HuH-7.5 (cell line): ENCODE measurements at regions not wholly inside any gene's neighbourhood (a gene's known extent, or its start where the extent isn't known, plus 50 kb on each side); places are given as distances from the start of the nearest gene placed in this dataset.

Experiments used
- DNase-seq: peaks from one replicate; pipeline ENCODE4 v3.0.0; 2011; ENCODE audit warnings: low spot score

- DNase-seq: no peak
Measured at GRCh38 chr10:2981361-2981801, 86.0 kb upstream of the PFKP start.

- no peak for DNase-seq
Measured at GRCh38 chr10:2980791-2981360, 86.5 kb upstream of the PFKP start.

GRCh38 chr10:2980116-2980515, 87.2 kb upstream of the PFKP start:
- no peak for DNase-seq

GRCh38 chr10:2979306-2979705, 88.0 kb upstream of the PFKP start:
- no peak for DNase-seq

- DNase-seq: no peak
Measured at GRCh38 chr10:2978574-2979273, 88.6 kb upstream of the PFKP start.

- peak; percentile 24 for DNase-seq
Measured at GRCh38 chr10:2978111-2978510, 89.2 kb upstream of the PFKP start.

- no peak for DNase-seq
Measured at GRCh38 chr10:2974503-2975207, 92.7 kb upstream of the PFKP start.

GRCh38 chr10:2974083-2974482, 93.3 kb upstream of the PFKP start:
- DNase-seq: no peak

GRCh38 chr10:2972810-2973209, 94.5 kb upstream of the PFKP start:
- no peak for DNase-seq

GRCh38 chr10:2972216-2972615, 95.1 kb upstream of the PFKP start:
- no peak for DNase-seq

GRCh38 chr10:2970190-2970823, 97.0 kb upstream of the PFKP start:
- no peak for DNase-seq

- DNase-seq: no peak
Measured at GRCh38 chr10:2968401-2969058, 98.8 kb upstream of the PFKP start.

- no peak for DNase-seq
Measured at GRCh38 chr10:2966134-2966533, 101.2 kb upstream of the PFKP start.

- no peak for DNase-seq
Measured at GRCh38 chr10:2964632-2965296, 102.6 kb upstream of the PFKP start.

- DNase-seq: no peak
Measured at GRCh38 chr10:2963889-2964631, 103.3 kb upstream of the PFKP start.

GRCh38 chr10:2962194-2962593, 105.2 kb upstream of the PFKP start:
- DNase-seq: no peak

- DNase-seq: no peak
Measured at GRCh38 chr10:2958659-2959058, 108.7 kb upstream of the PFKP start.

- no peak for DNase-seq
Measured at GRCh38 chr10:2957785-2958184, 109.6 kb upstream of the PFKP start.

GRCh38 chr10:2955064-2955463, 112.3 kb upstream of the PFKP start:
- DNase-seq: no peak

- no peak for DNase-seq
Measured at GRCh38 chr10:2953495-2953894, 113.9 kb upstream of the PFKP start.

GRCh38 chr10:2951235-2951835, 116.0 kb upstream of the PFKP start:
- DNase-seq: no peak
